H1 (cell line): ENCODE measurements at regions not wholly inside any gene's neighbourhood (a gene's known extent, or its start where the extent isn't known, plus 50 kb on each side); places are given as distances from the start of the nearest gene placed in this dataset.

ENCODE experiments used
- CEBPB ChIP-seq: IDR thresholded peaks from 2 replicates; pipeline ENCODE4 v1.6.1; 2012; ENCODE audit warnings: low read depth, low read length
- POLR2A ChIP-seq, 2 experiments: IDR thresholded peaks; 1 replicate in 1 of 2; 2 replicates in 1 of 2; pipeline ENCODE4 v1.6.1; 2011; ENCODE audit warnings: low read depth in 2 of 2, low read length in 2 of 2, mild to moderate bottlenecking in 2 of 2; ENCODE audit errors: control extremely low read depth in 1 of 2
- RNF2 ChIP-seq: fragments of 200-900, 300-1000 bp; sonication (generic); IDR thresholded peaks from 2 replicates; pipeline ENCODE4 v1.7.1; 2016; ENCODE audit warnings: borderline replicate concordance, low read depth, mild to moderate bottlenecking, antibody characterized with exemption, low read length; ENCODE audit not compliant: poor library complexity, severe bottlenecking; ENCODE audit errors: missing control alignments
- SAP30 ChIP-seq: fragments of 300-600 bp; sonication (generic); IDR thresholded peaks from 2 replicates; pipeline ENCODE4 v1.7.1; 2012; ENCODE audit warnings: low read length, moderate library complexity, mild to moderate bottlenecking, inconsistent platforms; ENCODE audit not compliant: insufficient read depth, insufficient replicate concordance
- TF ChIP-seq, protein P1 (sequence below): IDR thresholded peaks from 2 replicates; pipeline ENCODE4 v1.6.1; 2011; ENCODE audit warnings: low read length, improper control_type of control experiment
- TF ChIP-seq, protein P2 (sequence below): IDR thresholded peaks from 2 replicates; pipeline ENCODE4 v1.6.1; 2012; ENCODE audit warnings: inconsistent platforms

DNA sequence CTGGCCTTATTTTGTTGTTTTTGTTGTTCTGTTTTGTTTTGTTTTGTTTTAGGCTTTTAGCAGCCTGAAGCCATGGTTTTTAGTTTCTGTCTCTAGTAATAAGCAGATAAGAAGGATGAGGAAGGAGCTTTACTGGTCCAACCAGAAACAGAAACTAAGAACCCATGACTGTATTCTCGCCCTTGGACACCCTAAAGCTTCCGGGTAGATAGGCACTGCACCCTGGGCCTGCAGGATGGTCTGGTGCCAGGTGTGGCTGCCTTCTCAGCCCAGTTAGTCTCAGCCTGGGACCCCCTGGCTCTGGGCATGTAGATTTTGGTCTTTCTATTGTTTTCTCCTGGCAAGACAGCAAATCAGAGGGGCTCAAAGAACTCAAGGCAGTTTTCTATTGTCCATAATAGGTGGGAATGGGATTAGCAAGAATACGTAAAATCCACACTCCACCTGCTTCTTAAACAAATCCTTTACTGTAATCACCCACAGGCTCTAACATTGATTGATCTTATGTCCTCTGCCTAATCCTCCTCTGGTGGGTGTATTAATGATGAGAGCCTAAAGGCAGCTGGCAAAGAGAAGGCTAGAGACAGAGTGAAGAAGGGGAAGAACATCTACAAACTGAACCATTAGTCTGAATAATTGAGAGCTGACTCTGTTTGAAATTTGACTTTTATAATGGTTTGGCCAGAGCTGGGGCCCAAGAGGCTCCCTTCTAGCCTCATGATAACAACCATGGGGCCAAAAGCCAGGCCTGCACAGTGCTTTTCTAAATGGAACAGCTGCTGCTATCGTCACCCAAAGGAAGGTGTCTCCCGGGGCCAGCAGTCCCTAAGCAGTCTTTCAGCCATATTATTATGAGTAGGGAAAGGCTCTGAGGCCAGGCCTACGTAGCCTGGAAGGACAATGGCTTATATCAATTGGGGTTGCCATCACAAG is 106.8 kb upstream of the ATP1A1 start (continued):
- no peak for TF ChIP-seq SAP30
- TF ChIP-seq, protein P1, sequence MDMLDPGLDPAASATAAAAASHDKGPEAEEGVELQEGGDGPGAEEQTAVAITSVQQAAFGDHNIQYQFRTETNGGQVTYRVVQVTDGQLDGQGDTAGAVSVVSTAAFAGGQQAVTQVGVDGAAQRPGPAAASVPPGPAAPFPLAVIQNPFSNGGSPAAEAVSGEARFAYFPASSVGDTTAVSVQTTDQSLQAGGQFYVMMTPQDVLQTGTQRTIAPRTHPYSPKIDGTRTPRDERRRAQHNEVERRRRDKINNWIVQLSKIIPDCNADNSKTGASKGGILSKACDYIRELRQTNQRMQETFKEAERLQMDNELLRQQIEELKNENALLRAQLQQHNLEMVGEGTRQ: no peak
- no peak for TF ChIP-seq RNF2
- TF ChIP-seq, protein P2, sequence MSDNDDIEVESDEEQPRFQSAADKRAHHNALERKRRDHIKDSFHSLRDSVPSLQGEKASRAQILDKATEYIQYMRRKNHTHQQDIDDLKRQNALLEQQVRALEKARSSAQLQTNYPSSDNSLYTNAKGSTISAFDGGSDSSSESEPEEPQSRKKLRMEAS: no peak
- no peak for TF ChIP-seq CEBPB
- TF ChIP-seq POLR2A (IDR thresholded peaks at IDR 0.05; ENCODE audit: control extremely low read depth in 1 of 2, low read depth in 2 of 2, low read length in 2 of 2): no peak
